ENCODE measurements at regions not wholly inside any gene's neighbourhood (a gene's known extent, or its start where the extent isn't known, plus 50 kb on each side); places are given as distances from the start of the nearest gene placed in this dataset.
A peak's percentile ranks its signal among the peaks of the same experiment; 100 is the strongest.
"Not testable (repeated sequence)": the region's sequence is repeated elsewhere in the genome, so short reads cannot be mapped to it uniquely, and the experiment has no call there.

DNA sequence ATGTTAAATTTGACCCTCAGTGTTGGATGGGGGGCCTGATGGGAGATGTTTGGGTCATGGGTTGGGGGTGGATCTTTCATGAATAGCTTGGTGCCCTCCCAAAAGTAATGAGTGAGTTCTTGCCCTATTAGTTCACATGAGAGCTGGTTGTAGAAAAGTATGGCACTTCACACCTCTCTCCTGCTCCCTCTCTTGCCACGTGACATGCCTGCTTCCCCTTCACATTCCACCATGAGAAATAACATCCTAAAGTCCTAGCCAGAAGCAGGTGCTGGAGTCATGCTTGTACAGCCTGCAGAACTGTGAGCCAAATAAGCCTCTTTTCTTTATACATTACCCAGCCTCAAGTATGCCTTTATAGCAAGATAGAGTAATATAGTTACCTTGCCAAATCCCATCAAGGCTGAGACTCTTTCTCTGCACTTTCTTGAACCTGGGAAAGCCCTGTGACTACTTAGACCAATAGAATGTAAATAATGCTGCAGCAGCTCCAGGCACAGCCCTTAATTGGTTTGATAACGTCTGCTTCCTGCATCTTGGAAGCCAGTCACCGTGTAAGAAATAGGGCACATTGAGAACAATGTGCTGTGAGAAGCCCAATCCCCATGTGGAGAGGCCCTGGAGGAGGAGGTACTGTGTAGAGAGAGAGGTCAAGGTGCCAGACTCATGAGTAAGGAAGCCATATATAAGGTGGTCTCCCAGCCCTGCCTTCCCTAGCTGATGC, 88.0 kb upstream of the NAMPT start:
- no peak for DNase-seq

GRCh38 chr7:106372126-106372525, 87.3 kb upstream of the NAMPT start:
- no peak for DNase-seq

DNA sequence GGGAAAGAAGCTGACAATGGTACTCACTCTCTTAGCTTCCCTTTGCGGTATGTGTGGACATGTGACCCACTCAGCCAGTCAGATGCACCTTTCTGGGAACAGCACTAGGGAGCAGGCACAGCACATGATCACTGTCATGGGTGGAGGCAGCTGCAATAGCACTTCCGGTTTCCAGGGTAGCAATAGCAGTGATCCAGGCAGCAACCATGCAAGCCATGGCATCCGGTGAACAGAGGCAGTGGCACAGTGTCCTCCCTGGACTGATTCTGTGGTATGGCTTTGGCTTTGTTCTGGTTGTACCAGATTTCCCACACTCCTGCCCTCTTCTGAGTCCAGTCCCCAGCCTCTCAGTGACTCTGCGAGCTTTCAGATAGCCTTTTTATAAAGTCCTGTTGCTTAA, 86.8 kb upstream of the NAMPT start:
- no peak for DNase-seq

DNA sequence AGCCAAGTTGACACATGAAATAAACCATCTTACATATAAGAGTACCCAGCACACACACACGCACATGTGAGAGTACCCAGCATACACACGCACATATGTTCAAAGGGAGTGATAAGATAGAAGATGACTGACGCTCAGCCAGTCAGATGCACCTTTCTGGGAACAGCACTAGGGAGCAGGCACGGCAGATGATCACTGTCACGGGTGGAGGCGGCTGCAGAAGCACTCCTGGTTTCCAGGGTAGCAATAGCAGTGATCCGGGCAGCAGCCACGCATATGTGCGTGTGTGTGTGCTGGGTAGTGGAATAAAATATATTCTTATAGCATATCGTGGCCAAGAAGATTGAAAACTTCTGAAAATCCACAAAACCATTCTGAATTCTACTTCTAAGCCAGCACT, 85.8 kb upstream of the NAMPT start:
- DNase-seq = peak; percentile 23

- no peak for DNase-seq
Observed at GRCh38 chr7:106369816-106370215, 85.0 kb upstream of the NAMPT start.

DNA sequence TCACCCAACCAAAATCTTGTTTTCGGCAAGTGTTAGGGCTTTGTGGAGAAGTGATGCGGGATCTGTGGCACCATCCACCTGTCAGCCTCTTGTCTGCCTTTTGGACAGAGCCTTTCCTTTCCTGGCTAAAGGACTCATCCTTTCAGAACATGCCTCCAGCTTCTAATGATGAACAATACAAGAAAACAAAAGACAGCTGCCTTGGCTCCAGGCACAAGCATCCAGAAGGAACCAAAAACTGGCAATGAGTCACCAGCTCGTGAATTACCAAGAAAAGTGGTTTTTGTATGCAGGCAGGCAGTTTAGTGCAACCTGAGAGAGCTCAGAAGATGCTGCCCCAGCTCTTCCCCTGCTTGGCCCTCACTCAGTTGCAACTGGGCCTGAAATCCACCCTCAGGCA, 84.6 kb upstream of the NAMPT start:
- peak; percentile 8 for DNase-seq

DNA sequence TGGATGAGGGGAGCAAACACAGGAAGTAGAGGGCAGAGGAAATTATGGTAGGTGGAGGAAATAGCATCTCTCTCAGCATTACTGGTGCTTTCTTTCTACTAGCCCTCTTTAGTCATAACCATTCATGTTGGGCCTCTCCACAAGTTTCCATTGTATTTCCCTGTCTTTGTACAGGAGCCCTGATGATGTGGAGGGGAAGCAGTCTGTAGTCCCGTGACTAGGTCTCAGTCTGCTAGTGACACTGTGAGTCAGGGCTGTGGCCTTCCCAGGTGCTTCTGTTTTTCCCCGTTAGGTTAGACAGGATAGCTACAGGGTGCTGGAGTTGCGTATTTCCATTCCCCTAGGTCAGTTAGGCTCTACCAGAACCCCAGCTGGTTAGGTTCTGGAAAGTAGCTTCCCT, 82.9 kb upstream of the NAMPT start:
- no peak for DNase-seq

GRCh38 chr7:106367018-106367420, 82.2 kb upstream of the NAMPT start:
- DNase-seq = no peak

DNA sequence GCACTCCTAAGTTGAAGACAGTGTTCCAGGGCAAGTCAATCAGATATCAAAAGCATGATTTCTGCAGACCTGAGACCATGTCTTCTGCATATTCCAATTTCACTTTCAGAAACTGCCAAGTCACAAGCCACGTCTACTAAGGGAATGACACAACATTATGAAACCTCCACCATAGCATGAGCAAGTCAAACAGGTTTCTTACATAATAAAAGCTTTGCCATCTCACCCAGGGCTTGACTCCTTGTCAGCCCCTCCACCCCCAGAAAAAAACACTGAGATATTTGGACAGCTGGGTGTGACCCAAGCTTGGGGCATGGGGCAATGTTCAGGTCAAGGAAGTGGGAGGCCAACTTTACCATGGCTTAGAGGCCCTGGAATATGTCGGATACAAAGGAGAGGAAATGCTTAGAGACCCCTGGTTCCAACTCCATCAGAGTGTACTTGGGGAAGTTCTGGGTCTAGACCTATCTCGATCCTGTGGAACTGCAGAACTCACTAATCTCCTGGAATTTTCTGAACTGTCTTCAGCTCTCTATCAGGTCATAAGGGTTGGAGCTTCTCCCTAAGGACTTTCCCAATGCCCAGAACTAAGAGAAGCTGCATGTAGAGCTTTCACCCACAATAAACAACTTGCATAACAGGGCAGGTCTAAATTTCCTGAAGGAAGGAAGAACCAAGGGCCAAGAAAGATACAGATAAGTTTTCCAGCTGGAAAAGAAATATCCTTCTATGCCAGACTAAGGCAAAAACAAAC, 80.6 kb upstream of the NAMPT start:
- no peak for DNase-seq

DNA sequence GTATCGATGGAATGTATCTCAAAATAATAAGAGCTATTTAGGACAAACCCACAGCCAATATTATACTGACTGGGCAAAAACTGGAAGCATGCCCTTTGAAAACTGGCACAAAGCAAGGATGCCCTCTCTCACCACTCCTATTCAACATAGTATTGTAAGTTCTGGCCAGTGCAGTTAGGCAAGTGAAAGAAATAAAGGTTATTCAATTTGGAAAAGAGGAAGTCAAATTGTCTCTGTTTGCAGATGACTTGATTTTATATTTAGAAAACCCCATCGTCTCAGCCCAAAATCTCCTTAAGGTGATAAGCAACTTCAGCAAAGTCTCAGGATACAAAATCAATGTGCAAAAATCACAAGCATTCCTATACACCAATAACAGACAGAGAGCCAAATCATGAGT, 77.7 kb upstream of the NAMPT start:
- DNase-seq = not testable (repeated sequence)

- no peak for DNase-seq
Observed at GRCh38 chr7:106358103-106358663, 73.4 kb upstream of the NAMPT start.

- no peak for DNase-seq
Observed at GRCh38 chr7:106357675-106358074, 72.9 kb upstream of the NAMPT start.

DNA sequence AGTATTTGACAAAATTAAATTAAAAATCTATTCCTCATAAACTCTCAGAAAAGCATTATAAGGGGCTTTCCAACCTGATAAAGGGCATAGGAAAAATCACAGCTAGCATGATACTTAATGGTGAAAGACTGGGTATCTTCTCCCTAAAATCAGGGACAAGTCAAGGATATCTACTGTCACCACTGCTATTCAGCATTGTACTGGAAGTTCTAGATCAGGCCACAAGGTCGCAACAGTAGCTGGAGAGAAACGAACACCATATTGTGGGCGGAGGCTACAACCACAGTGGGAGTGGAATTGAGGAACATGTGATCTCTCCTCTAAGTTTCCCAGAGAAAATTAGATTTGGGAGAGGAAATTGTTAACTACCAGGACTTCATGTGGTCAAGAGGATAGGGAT, 70.0 kb upstream of the NAMPT start:
- no peak for DNase-seq

DNA sequence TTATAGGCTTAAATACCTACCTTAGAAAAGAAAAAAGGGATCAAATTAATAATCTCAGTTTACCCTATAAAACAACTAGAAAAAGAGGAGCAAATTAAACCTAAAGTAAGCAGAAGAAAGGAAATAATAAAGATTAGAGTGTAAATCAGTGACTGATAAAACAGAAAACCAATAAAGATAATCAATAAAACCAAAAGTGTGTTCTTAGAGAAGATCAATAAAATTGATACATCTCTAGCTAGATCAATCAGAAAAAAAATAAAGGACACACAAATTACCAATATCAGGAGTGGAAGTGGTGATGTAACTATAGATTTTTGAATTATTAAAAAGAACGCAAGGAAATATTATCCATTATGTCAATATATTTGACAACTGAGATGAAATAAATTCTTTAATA, 69.2 kb upstream of the NAMPT start:
- no peak for DNase-seq

- DNase-seq = no peak
Observed at GRCh38 chr7:106348231-106348630, 63.4 kb upstream of the NAMPT start.

DNA sequence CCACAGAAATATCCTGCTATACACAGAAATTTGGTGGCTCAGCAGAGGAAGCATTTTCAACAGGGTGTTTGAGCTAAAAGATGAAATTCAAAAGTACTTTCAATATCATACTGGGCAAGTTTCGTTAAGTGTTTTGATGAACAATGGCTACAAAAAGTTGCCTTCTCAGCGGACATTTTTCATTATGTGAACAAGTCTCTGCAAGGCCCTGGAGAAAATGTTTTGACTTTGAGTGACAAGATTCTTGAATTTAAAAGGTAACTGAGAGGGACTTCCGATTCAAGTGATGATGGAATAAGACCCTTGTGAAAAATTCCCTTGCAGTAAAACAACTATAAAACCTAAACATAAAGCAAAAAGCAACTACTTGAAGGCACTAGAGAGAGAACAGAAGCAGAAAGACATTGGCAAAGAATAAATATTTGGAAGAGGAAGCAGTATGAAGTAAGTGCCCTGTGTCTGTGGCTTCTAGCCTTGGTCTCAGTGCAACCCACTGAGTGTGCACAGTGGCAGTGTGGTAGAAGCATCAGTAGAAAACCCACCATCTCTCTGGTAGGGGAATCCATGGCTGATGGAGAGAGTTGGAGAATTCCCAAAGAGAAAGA, 62.5 kb upstream of the NAMPT start:
- DNase-seq = no peak

DNA sequence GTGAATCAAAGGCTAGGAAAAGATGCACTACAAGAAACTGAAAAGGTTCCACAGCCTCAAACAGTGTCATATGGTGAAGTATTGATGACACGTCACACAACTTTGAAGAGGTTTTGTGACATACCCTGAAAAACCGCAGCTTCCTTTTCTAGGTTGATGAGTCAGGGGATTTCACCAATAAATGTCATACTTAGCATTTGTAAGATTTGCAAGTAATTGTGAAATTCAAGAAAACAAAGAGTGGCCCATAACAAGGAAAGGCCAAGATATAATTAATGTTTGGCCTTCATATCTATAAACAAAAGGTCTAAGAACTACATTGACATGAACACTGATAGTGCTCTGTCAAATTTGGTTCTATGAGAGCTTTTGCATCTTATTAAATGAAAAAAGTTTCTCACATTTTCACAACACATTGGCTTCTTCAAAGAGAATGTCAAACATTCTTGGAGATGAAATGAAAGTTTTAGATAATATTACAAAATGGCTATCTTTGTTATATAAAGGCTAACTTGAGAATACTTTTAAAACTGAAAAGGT, 62.0 kb upstream of the NAMPT start:
- DNase-seq = no peak

- DNase-seq = no peak
Observed at GRCh38 chr7:106346167-106346677, 61.4 kb upstream of the NAMPT start.

DNA sequence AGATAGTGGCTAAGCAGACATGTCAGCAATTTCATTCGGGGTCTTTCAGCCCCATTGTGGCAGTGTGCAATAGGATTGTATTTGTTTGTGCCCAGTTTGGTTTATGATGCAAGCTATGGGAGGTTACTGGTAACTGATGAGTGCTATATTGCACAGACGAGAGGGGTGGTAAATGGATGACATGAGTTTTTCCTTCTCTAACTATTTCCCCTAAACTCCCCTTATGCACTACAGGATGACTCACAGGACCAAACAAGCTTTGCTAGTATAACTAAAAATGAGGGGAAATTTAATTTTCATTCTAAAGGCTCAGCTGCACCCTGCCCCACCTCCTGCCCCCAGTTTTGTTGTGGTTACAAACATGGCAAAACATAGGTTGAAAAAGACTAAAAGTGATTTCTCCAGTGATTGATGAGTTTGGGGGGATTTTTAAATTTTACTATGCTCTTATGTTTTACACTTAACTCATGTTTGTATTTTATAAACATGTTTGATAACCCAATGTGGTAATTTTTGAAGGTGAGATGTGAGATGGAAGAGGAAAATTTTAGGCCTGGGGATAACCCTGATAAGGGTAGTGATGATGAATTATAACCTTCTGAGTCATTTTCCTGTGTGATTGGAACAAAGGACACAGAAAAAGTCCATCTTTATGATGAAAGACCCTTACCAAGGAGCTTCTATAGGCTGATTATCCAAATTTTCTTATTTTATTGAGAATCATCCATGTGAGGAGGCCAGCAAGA, 60.8 kb upstream of the NAMPT start:
- DNase-seq = no peak

- no peak for DNase-seq
Observed at GRCh38 chr7:106344861-106345260, 60.1 kb upstream of the NAMPT start.

GRCh38 chr7:106344211-106344610, 59.4 kb upstream of the NAMPT start:
- no peak for DNase-seq

GRCh38 chr7:106342049-106342448, 57.3 kb upstream of the NAMPT start:
- not testable (repeated sequence) for DNase-seq

Data from occipital lobe (tissue), 1 donor.